Activated CD4-positive, alpha-beta T cell treated with anti-CD3 and anti-CD28 coated beads, Interleukin-2, amount 10 ng/mL, durations not matched to agents 24 days and 14 days (primary cell): ENCODE measurements at regions not wholly inside any gene's neighbourhood (a gene's known extent, or its start where the extent isn't known, plus 50 kb on each side); places are given as distances from the start of the nearest gene placed in this dataset.

ENCODE experiments used
- DNase-seq: peaks from one replicate; pipeline ENCODE4 v3.0.0; 2022
- H3K27ac Mint-ChIP-seq: one replicate; pipeline ENCODE4 v1.8.0; 2022; ENCODE audit warnings: mild to moderate bottlenecking, mixed read lengths
- H3K27me3 Mint-ChIP-seq: one replicate; pipeline ENCODE4 v1.8.0; 2022; ENCODE audit warnings: mixed read lengths
- H3K36me3 Mint-ChIP-seq: one replicate; pipeline ENCODE4 v1.8.0; 2022; ENCODE audit warnings: low read depth, mild to moderate bottlenecking, mixed read lengths
- H3K4me1 Mint-ChIP-seq: one replicate; pipeline ENCODE4 v1.8.0; 2021; ENCODE audit warnings: mixed read lengths
- H3K4me3 Mint-ChIP-seq: one replicate; pipeline ENCODE4 v1.8.0; 2022; ENCODE audit warnings: mild to moderate bottlenecking, moderate library complexity, mixed read lengths
- H3K9me3 Mint-ChIP-seq: one replicate; pipeline ENCODE4 v1.8.0; 2021; ENCODE audit warnings: mixed read lengths
- intact Hi-C: fragments of 100-400 bp; cut with micrococcal nuclease; formaldehyde crosslinking; loops from one replicate; pipeline ENCODE4 v1.15.1; 2023

GRCh38 chr15:35764661-35765519, 218.9 kb upstream of the DPH6 start:
- Mint-ChIP-seq H3K4me1 (no peaks in the 10 kb centered on the region), H3K4me3 (no peak overlapping the region), H3K27ac (no peak overlapping the region), H3K36me3 (no peaks in the 10 kb centered on the region), H3K27me3 (peaks cover 3% of the 10 kb centered on the region), H3K9me3 (no peaks in the 10 kb centered on the region)
- no peak for DNase-seq
- intact Hi-C loops, result no loop called here

GRCh38 chr15:35768949-35769348, 223.0 kb upstream of the DPH6 start:
- Mint-ChIP-seq H3K4me3 (no peak overlapping the region), H3K27ac (no peak overlapping the region), H3K27me3 (no peaks in the 10 kb centered on the region), H3K9me3 (no peaks in the 10 kb centered on the region), H3K36me3 (no peaks in the 10 kb centered on the region), H3K4me1 (no peaks in the 10 kb centered on the region)
- no peak for DNase-seq
- intact Hi-C loops, result no loop called here

GRCh38 chr15:35769656-35770055, 223.7 kb upstream of the DPH6 start:
- no peak overlapping the region for H3K27ac Mint-ChIP-seq
- no peak for DNase-seq
- no peaks in the 10 kb centered on the region for H3K36me3 Mint-ChIP-seq
- intact Hi-C loops, result no loop called here
- no peaks in the 10 kb centered on the region for H3K9me3 Mint-ChIP-seq
- no peak overlapping the region for H3K4me3 Mint-ChIP-seq
- H3K27me3 Mint-ChIP-seq, result no peaks in the 10 kb centered on the region
- H3K4me1 Mint-ChIP-seq, result no peaks in the 10 kb centered on the region

GRCh38 chr15:35771746-35772442, 225.9 kb upstream of the DPH6 start:
- intact Hi-C loops, result no loop called here
- Mint-ChIP-seq H3K4me1 (no peaks in the 10 kb centered on the region), H3K4me3 (no peak overlapping the region), H3K27ac (no peak overlapping the region), H3K27me3 (no peaks in the 10 kb centered on the region), H3K36me3 (no peaks in the 10 kb centered on the region), H3K9me3 (no peaks in the 10 kb centered on the region)
- no peak for DNase-seq

GRCh38 chr15:35774653-35775052, 228.7 kb upstream of the DPH6 start:
- intact Hi-C loops, result no loop called here
- Mint-ChIP-seq H3K4me1 (no peaks in the 10 kb centered on the region), H3K27me3 (no peaks in the 10 kb centered on the region), H3K27ac (no peak overlapping the region), H3K36me3 (no peaks in the 10 kb centered on the region), H3K9me3 (no peaks in the 10 kb centered on the region), H3K4me3 (no peak overlapping the region)
- no peak for DNase-seq

- Mint-ChIP-seq H3K27ac (no peak overlapping the region), H3K9me3 (no peaks in the 10 kb centered on the region), H3K36me3 (no peaks in the 10 kb centered on the region), H3K27me3 (no peaks in the 10 kb centered on the region), H3K4me1 (no peaks in the 10 kb centered on the region), H3K4me3 (no peak overlapping the region)
- DNase-seq, result no peak
- intact Hi-C loops, result no loop called here
Measured at GRCh38 chr15:35775471-35775870, 229.5 kb upstream of the DPH6 start.

- Mint-ChIP-seq H3K9me3 (no peaks in the 10 kb centered on the region), H3K4me1 (no peaks in the 10 kb centered on the region), H3K4me3 (no peak overlapping the region), H3K27me3 (no peaks in the 10 kb centered on the region), H3K27ac (no peak overlapping the region), H3K36me3 (no peaks in the 10 kb centered on the region)
- DNase-seq, result no peak
- intact Hi-C loops, result no loop called here
Measured at GRCh38 chr15:35777061-35777460, 231.1 kb upstream of the DPH6 start.

- H3K27me3 Mint-ChIP-seq, result no peaks in the 10 kb centered on the region
- no peak overlapping the region for H3K27ac Mint-ChIP-seq
- no peaks in the 10 kb centered on the region for H3K36me3 Mint-ChIP-seq
- intact Hi-C loops, result no loop called here
- no peaks in the 10 kb centered on the region for H3K9me3 Mint-ChIP-seq
- no peak for DNase-seq
- no peak overlapping the region for H3K4me3 Mint-ChIP-seq
- no peaks in the 10 kb centered on the region for H3K4me1 Mint-ChIP-seq
Measured at GRCh38 chr15:35783203-35783602, 237.2 kb upstream of the DPH6 start.

- no peak for DNase-seq
- no peaks in the 10 kb centered on the region for H3K27me3 Mint-ChIP-seq
- H3K27ac Mint-ChIP-seq, result no peak overlapping the region
- H3K4me1 Mint-ChIP-seq, result no peaks in the 10 kb centered on the region
- H3K4me3 Mint-ChIP-seq, result no peak overlapping the region
- no peaks in the 10 kb centered on the region for H3K9me3 Mint-ChIP-seq
- no peaks in the 10 kb centered on the region for H3K36me3 Mint-ChIP-seq
- intact Hi-C loops, result no loop called here
Measured at GRCh38 chr15:35784745-35785144, 238.8 kb upstream of the DPH6 start.

GRCh38 chr15:35810007-35810406, 264.0 kb upstream of the DPH6 start:
- intact Hi-C loops, result no loop called here
- Mint-ChIP-seq H3K27me3 (no peaks in the 10 kb centered on the region), H3K9me3 (no peaks in the 10 kb centered on the region), H3K4me1 (no peaks in the 10 kb centered on the region), H3K27ac (no peak overlapping the region), H3K36me3 (no peaks in the 10 kb centered on the region), H3K4me3 (no peak overlapping the region)
- no peak for DNase-seq

- Mint-ChIP-seq H3K27ac (no peak overlapping the region), H3K36me3 (no peaks in the 10 kb centered on the region), H3K27me3 (no peaks in the 10 kb centered on the region), H3K4me1 (no peaks in the 10 kb centered on the region), H3K9me3 (no peaks in the 10 kb centered on the region), H3K4me3 (no peak overlapping the region)
- no peak for DNase-seq
- intact Hi-C loops, result no loop called here
Measured at GRCh38 chr15:35813573-35813972, 267.6 kb upstream of the DPH6 start.

GRCh38 chr15:35818846-35819245, 272.9 kb upstream of the DPH6 start:
- Mint-ChIP-seq H3K36me3 (no peaks in the 10 kb centered on the region), H3K27me3 (no peaks in the 10 kb centered on the region), H3K9me3 (no peaks in the 10 kb centered on the region), H3K27ac (no peak overlapping the region), H3K4me3 (no peak overlapping the region), H3K4me1 (no peaks in the 10 kb centered on the region)
- DNase-seq, result no peak
- intact Hi-C loops, result no loop called here

GRCh38 chr15:35822153-35822552, 276.2 kb upstream of the DPH6 start:
- intact Hi-C loops, result no loop called here
- H3K36me3 Mint-ChIP-seq, result no peaks in the 10 kb centered on the region
- H3K27ac Mint-ChIP-seq, result no peak overlapping the region
- no peaks in the 10 kb centered on the region for H3K27me3 Mint-ChIP-seq
- H3K4me3 Mint-ChIP-seq, result no peak overlapping the region
- H3K9me3 Mint-ChIP-seq, result no peaks in the 10 kb centered on the region
- no peaks in the 10 kb centered on the region for H3K4me1 Mint-ChIP-seq
- no peak for DNase-seq

- intact Hi-C loops, result no loop called here
- H3K27ac Mint-ChIP-seq, result no peak overlapping the region
- H3K36me3 Mint-ChIP-seq, result no peaks in the 10 kb centered on the region
- H3K9me3 Mint-ChIP-seq, result no peaks in the 10 kb centered on the region
- H3K27me3 Mint-ChIP-seq, result no peaks in the 10 kb centered on the region
- DNase-seq, result no peak
- no peaks in the 10 kb centered on the region for H3K4me1 Mint-ChIP-seq
- no peak overlapping the region for H3K4me3 Mint-ChIP-seq
Measured at GRCh38 chr15:35827141-35827540, 281.2 kb upstream of the DPH6 start.
